Type B pancreatic cell (in vitro differentiated cells): ENCODE measurements at regions not wholly inside any gene's neighbourhood (a gene's known extent, or its start where the extent isn't known, plus 50 kb on each side); places are given as distances from the start of the nearest gene placed in this dataset.

Source experiments
- DNase-seq: peaks from one replicate; pipeline ENCODE4 v3.0.0; 2021; ENCODE audit warnings: mixed read lengths; ENCODE audit not compliant: unreplicated experiment; ENCODE audit errors: extremely low spot score
- H3K27ac Mint-ChIP-seq: 2 replicates; pipeline ENCODE4 v1.8.0; 2021; ENCODE audit warnings: mild to moderate bottlenecking, mixed read lengths
- H3K27me3 Mint-ChIP-seq: 2 replicates; pipeline ENCODE4 v1.8.0; 2021; ENCODE audit warnings: mixed read lengths
- H3K36me3 Mint-ChIP-seq: 2 replicates; pipeline ENCODE4 v1.8.0; 2021; ENCODE audit warnings: mixed read lengths
- H3K4me1 Mint-ChIP-seq: one replicate; pipeline ENCODE4 v1.8.0; 2021; ENCODE audit warnings: mixed read lengths; ENCODE audit not compliant: unreplicated experiment
- H3K4me3 Mint-ChIP-seq: 2 replicates; pipeline ENCODE4 v1.8.0; 2021; ENCODE audit warnings: mild to moderate bottlenecking, mixed read lengths
- H3K9me3 Mint-ChIP-seq: 2 replicates; pipeline ENCODE4 v1.8.0; 2021; ENCODE audit warnings: mixed read lengths
- CTCF ChIP-seq: fragments of 200-600 bp; sonication (generic); conservative IDR thresholded peaks from 2 replicates; pipeline ENCODE4 v1.5.0; 2021; ENCODE audit warnings: antibody characterized with exemption, mild to moderate bottlenecking

DNA sequence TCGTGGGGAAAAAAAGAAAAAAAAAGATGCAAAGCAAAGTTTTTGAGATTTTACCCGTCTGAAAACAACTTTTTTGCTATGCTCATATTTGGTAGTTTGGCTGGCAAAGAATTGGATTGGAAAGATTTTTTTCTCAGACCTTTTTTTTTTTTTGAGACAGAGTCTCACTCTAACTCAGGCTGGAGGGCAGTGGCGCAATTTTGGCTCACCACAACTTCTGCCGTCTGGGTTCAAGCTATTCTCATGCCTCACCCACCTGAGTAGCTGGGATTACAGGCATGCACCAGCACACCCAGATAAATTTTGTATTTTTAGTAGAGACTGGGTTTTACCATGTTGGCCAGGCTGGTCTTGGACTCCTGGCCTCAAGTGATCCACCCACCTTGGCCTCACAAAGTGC, 56.3 kb upstream of the TANC1 start:
- no peak for DNase-seq
- Mint-ChIP-seq H3K9me3 (no peaks in the 10 kb centered on the region), H3K36me3 (no peaks in the 10 kb centered on the region), H3K4me1 (no peaks in the 10 kb centered on the region), H3K4me3 (no peak overlapping the region), H3K27me3 (no peaks in the 10 kb centered on the region), H3K27ac (no peak overlapping the region)
- TF ChIP-seq CTCF, result no peak

- Mint-ChIP-seq H3K9me3 (no peaks in the 10 kb centered on the region), H3K4me1 (no peaks in the 10 kb centered on the region), H3K4me3 (no peak overlapping the region), H3K27ac (no peak overlapping the region), H3K36me3 (no peaks in the 10 kb centered on the region), H3K27me3 (no peaks in the 10 kb centered on the region)
- TF ChIP-seq CTCF, result no peak
- DNase-seq, result no peak
Measured at GRCh38 chr2:158912765-158913164, 55.7 kb upstream of the TANC1 start.

- no peaks in the 10 kb centered on the region for H3K36me3 Mint-ChIP-seq
Measured at GRCh38 chr2:158914066-158914465, 54.4 kb upstream of the TANC1 start.

GRCh38 chr2:158914731-158915130, 53.7 kb upstream of the TANC1 start:
- H3K36me3 Mint-ChIP-seq, result no peaks in the 10 kb centered on the region
- no peak for DNase-seq
- H3K27ac Mint-ChIP-seq, result no peak overlapping the region
- H3K4me3 Mint-ChIP-seq, result no peak overlapping the region
- no peak for TF ChIP-seq CTCF
- H3K4me1 Mint-ChIP-seq, result peaks cover 4% of the 10 kb centered on the region
- H3K27me3 Mint-ChIP-seq, result no peaks in the 10 kb centered on the region
- H3K9me3 Mint-ChIP-seq, result no peaks in the 10 kb centered on the region

More at GRCh38 chr2:158914066-158914465, 54.4 kb upstream of the TANC1 start:
- peaks cover 4% of the 10 kb centered on the region for H3K4me1 Mint-ChIP-seq
- no peak overlapping the region for H3K4me3 Mint-ChIP-seq
- no peaks in the 10 kb centered on the region for H3K27me3 Mint-ChIP-seq
- TF ChIP-seq CTCF, result no peak
- no peaks in the 10 kb centered on the region for H3K9me3 Mint-ChIP-seq
- H3K27ac Mint-ChIP-seq, result no peak overlapping the region
- no peak for DNase-seq

- no peak for DNase-seq
Measured at GRCh38 chr2:158917121-158917520, 51.3 kb upstream of the TANC1 start.

More at GRCh38 chr2:158917121-158917520, 51.3 kb upstream of the TANC1 start:
- no peaks in the 10 kb centered on the region for H3K36me3 Mint-ChIP-seq
- H3K27me3 Mint-ChIP-seq, result no peaks in the 10 kb centered on the region
- TF ChIP-seq CTCF, result no peak
- H3K9me3 Mint-ChIP-seq, result peaks cover 5% of the 10 kb centered on the region
- no peak overlapping the region for H3K4me3 Mint-ChIP-seq
- no peak overlapping the region for H3K27ac Mint-ChIP-seq
- peaks cover 4% of the 10 kb centered on the region for H3K4me1 Mint-ChIP-seq
